BLaER1 treated with 17β-estradiol and CSF1 and Interleukin-3, amounts not matched to agents 10 nM and 100 nM (cell line): ENCODE measurements at regions not wholly inside any gene's neighbourhood (a gene's known extent, or its start where the extent isn't known, plus 50 kb on each side); places are given as distances from the start of the nearest gene placed in this dataset.
"Not testable (repeated sequence)": the region's sequence is repeated elsewhere in the genome, so short reads cannot be mapped to it uniquely, and the experiment has no call there.

Experiments used
- H3K27ac ChIP-seq, 11 experiments: shearing (Covaris generic); formaldehyde crosslinking; 2 replicates each; pipeline ENCODE4 v1.8.1; 2022
- H3K27me3 ChIP-seq, 11 experiments: shearing (Covaris generic); formaldehyde crosslinking; 2 replicates each; pipeline ENCODE4 v1.8.1; 2022
- H3K36me3 ChIP-seq, 11 experiments: shearing (Covaris generic); formaldehyde crosslinking; 2 replicates each; pipeline ENCODE4 v1.8.1; 2022
- H3K4me1 ChIP-seq, 10 experiments: shearing (Covaris generic); formaldehyde crosslinking; 2 replicates each; pipeline ENCODE4 v1.8.1; 2022
- H3K4me2 ChIP-seq, 11 experiments: shearing (Covaris generic); formaldehyde crosslinking; 2 replicates each; pipeline ENCODE4 v1.8.1; 2022
- H3K4me3 ChIP-seq, 10 experiments: shearing (Covaris generic); formaldehyde crosslinking; 2 replicates each; pipeline ENCODE4 v1.8.1; 2022
- H3K9ac ChIP-seq, 11 experiments: shearing (Covaris generic); formaldehyde crosslinking; 2 replicates each; pipeline ENCODE4 v1.8.1; 2022
- H3K9me3 ChIP-seq, 11 experiments: shearing (Covaris generic); formaldehyde crosslinking; replicated peaks in 1 of 11; 2 replicates each; pipeline ENCODE4 v1.8.1; 2022
- H4K20me1 ChIP-seq, 11 experiments: shearing (Covaris generic); formaldehyde crosslinking; 2 replicates each; pipeline ENCODE4 v1.8.1; 2022
- Cebpa-rat ChIP-seq, 11 experiments: shearing (Covaris generic); IDR thresholded peaks; 2 replicates each; pipeline ENCODE4 v1.8.1; 2022

- peaks cover 0 to 8% (median 2%) of the 10 kb centered on the region in 10 experiments; a peak in 7 of 20 replicates for H3K4me1 ChIP-seq
- no peak overlapping the region for H3K4me2 ChIP-seq
- no peak overlapping the region for H3K4me3 ChIP-seq
- H4K20me1 ChIP-seq: no peaks in the 10 kb centered on the region
- no peaks in the 10 kb centered on the region for H3K27me3 ChIP-seq
- no peak overlapping the region for H3K9ac ChIP-seq
- TF ChIP-seq Cebpa-rat (IDR thresholded peaks at IDR 0.05): no peak
- no peak overlapping the region for H3K27ac ChIP-seq
- H3K36me3 ChIP-seq: no peaks in the 10 kb centered on the region
- no peaks in the 10 kb centered on the region for H3K9me3 ChIP-seq
These were observed 688.7 kb downstream of the PTPRU start for GRCh38 chr1:29925058-29925457.

- Histone ChIP-seq H3K4me2 (no peak overlapping the region), H3K36me3 (no peaks in the 10 kb centered on the region), H3K27ac (no peak overlapping the region), H3K4me3 (no peak overlapping the region), H3K9ac (no peak overlapping the region), H3K4me1 (peaks cover 0 to 8% (median 2%) of the 10 kb centered on the region in 10 experiments; a peak in 7 of 20 replicates), H3K9me3 (no peaks in the 10 kb centered on the region), H4K20me1 (no peaks in the 10 kb centered on the region), H3K27me3 (no peaks in the 10 kb centered on the region)
- TF ChIP-seq Cebpa-rat (IDR thresholded peaks at IDR 0.05): no peak
These were observed 687.7 kb downstream of the PTPRU start for GRCh38 chr1:29924017-29924431.

GRCh38 chr1:29921741-29922140, 685.4 kb downstream of the PTPRU start:
- TF ChIP-seq Cebpa-rat (IDR thresholded peaks at IDR 0.05): no peak
- no peaks in the 10 kb centered on the region for H3K27me3 ChIP-seq

GRCh38 chr1:29920784-29921183, 684.5 kb downstream of the PTPRU start:
- TF ChIP-seq Cebpa-rat (IDR thresholded peaks at IDR 0.05): no peak
- Histone ChIP-seq H3K36me3 (no peaks in the 10 kb centered on the region), H3K4me2 (no peak overlapping the region)

More at GRCh38 chr1:29921741-29922140, 685.4 kb downstream of the PTPRU start:
- Histone ChIP-seq H3K36me3 (no peaks in the 10 kb centered on the region), H3K9ac (no peak overlapping the region), H3K27ac (no peak overlapping the region), H3K4me1 (peaks cover 0 to 8% (median 2%) of the 10 kb centered on the region in 10 experiments; a peak in 7 of 20 replicates), H4K20me1 (no peaks in the 10 kb centered on the region), H3K4me2 (no peak overlapping the region), H3K9me3 (no peaks in the 10 kb centered on the region), H3K4me3 (no peak overlapping the region)

GRCh38 chr1:29920316-29920715, 684.0 kb downstream of the PTPRU start:
- Histone ChIP-seq H3K4me3 (no peak overlapping the region), H3K4me2 (no peak overlapping the region), H3K27ac (no peak overlapping the region), H3K36me3 (no peaks in the 10 kb centered on the region), H3K27me3 (no peaks in the 10 kb centered on the region), H4K20me1 (no peaks in the 10 kb centered on the region), H3K9me3 (no peaks in the 10 kb centered on the region), H3K4me1 (peaks cover 0 to 12% (median 7%) of the 10 kb centered on the region in 10 experiments; a peak in 14 of 20 replicates), H3K9ac (no peak overlapping the region)
- TF ChIP-seq Cebpa-rat (IDR thresholded peaks at IDR 0.05): no peak

More at GRCh38 chr1:29920784-29921183, 684.5 kb downstream of the PTPRU start:
- H3K27ac ChIP-seq: no peak overlapping the region
- no peak overlapping the region for H3K9ac ChIP-seq
- H3K27me3 ChIP-seq: no peaks in the 10 kb centered on the region
- H3K9me3 ChIP-seq: no peaks in the 10 kb centered on the region
- no peaks in the 10 kb centered on the region for H4K20me1 ChIP-seq
- H3K4me3 ChIP-seq: no peak overlapping the region
- peaks cover 0 to 8% (median 2%) of the 10 kb centered on the region in 10 experiments; a peak in 9 of 20 replicates for H3K4me1 ChIP-seq

- H3K4me1 ChIP-seq: peaks cover 0 to 18% (median 12%) of the 10 kb centered on the region in 10 experiments; a peak in 14 of 20 replicates
- H3K9ac ChIP-seq, H3K36me3 ChIP-seq, H3K27ac ChIP-seq, H3K27me3 ChIP-seq, H3K4me3 ChIP-seq, H3K4me2 ChIP-seq, H4K20me1 ChIP-seq, H3K9me3 ChIP-seq: not testable (repeated sequence)
These were observed 682.7 kb downstream of the PTPRU start for GRCh38 chr1:29919041-29919440.

GRCh38 chr1:29916656-29917369, 680.5 kb downstream of the PTPRU start:
- Histone ChIP-seq H3K4me3 (no peak overlapping the region), H3K9ac (no peak overlapping the region), H3K9me3 (no peaks in the 10 kb centered on the region), H3K36me3 (no peaks in the 10 kb centered on the region), H3K4me2 (no peak overlapping the region), H3K27ac (no peak overlapping the region), H3K4me1 (peaks cover 0 to 12% (median 9%) of the 10 kb centered on the region in 10 experiments; a peak in 12 of 20 replicates), H3K27me3 (no peaks in the 10 kb centered on the region), H4K20me1 (no peaks in the 10 kb centered on the region)
- no peak for TF ChIP-seq Cebpa-rat (IDR thresholded peaks at IDR 0.05)

- peaks cover 4 to 17% (median 12%) of the 10 kb centered on the region in 10 experiments; a peak in 13 of 20 replicates for H3K4me1 ChIP-seq
- H3K27me3 ChIP-seq: no peaks in the 10 kb centered on the region
- no peaks in the 10 kb centered on the region for H4K20me1 ChIP-seq
- H3K27ac ChIP-seq: no peak overlapping the region
- H3K4me3 ChIP-seq: no peak overlapping the region
- H3K9me3 ChIP-seq: no peaks in the 10 kb centered on the region
- H3K4me2 ChIP-seq: peak overlapping the region in 7 of 11 experiments; percentile 2 to 41 (median 27); a peak in 12 of 22 replicates
- H3K9ac ChIP-seq: no peak overlapping the region
- no peak for TF ChIP-seq Cebpa-rat (IDR thresholded peaks at IDR 0.05)
- H3K36me3 ChIP-seq: no peaks in the 10 kb centered on the region
These were observed 678.6 kb downstream of the PTPRU start for GRCh38 chr1:29914936-29915335.

GRCh38 chr1:29912425-29912824, 676.1 kb downstream of the PTPRU start:
- Histone ChIP-seq H3K9ac (no peak overlapping the region), H4K20me1 (no peaks in the 10 kb centered on the region), H3K4me3 (no peak overlapping the region), H3K27ac (no peak overlapping the region), H3K4me1 (peaks cover 4 to 22% (median 12%) of the 10 kb centered on the region in 10 experiments; a peak in 15 of 20 replicates), H3K36me3 (no peaks in the 10 kb centered on the region), H3K4me2 (no peak overlapping the region), H3K27me3 (no peaks in the 10 kb centered on the region), H3K9me3 (no peaks in the 10 kb centered on the region)
- no peak for TF ChIP-seq Cebpa-rat (IDR thresholded peaks at IDR 0.05)

- Histone ChIP-seq H4K20me1 (no peaks in the 10 kb centered on the region), H3K27me3 (no peaks in the 10 kb centered on the region), H3K9me3 (no peaks in the 10 kb centered on the region), H3K36me3 (no peaks in the 10 kb centered on the region), H3K4me2 (peak overlapping the region in 2 of 11 experiments; percentile 25 to 32; a peak in 2 of 22 replicates), H3K4me1 (peaks cover 0 to 13% (median 5%) of the 10 kb centered on the region in 10 experiments; a peak in 11 of 20 replicates), H3K27ac (no peak overlapping the region), H3K9ac (no peak overlapping the region), H3K4me3 (no peak overlapping the region)
- no peak for TF ChIP-seq Cebpa-rat (IDR thresholded peaks at IDR 0.05)
These were observed 673.6 kb downstream of the PTPRU start for GRCh38 chr1:29909962-29910361.
